ENCODE measurements at regions not wholly inside any gene's neighbourhood (a gene's known extent, or its start where the extent isn't known, plus 50 kb on each side); places are given as distances from the start of the nearest gene placed in this dataset.

GRCh38 chr18:67742954-67743353, 226.4 kb upstream of the DSEL start (continued):
- TF ChIP-seq TAF7 (optimal IDR thresholded peaks at IDR 0.05; ENCODE audit: borderline replicate concordance, low read depth, low read length), result no peak
- no peak for TF ChIP-seq YY1 (IDR thresholded peaks at IDR 0.05; ENCODE audit: low read depth, low read length)
